Stomach smooth muscle (tissue), 2 donors: ENCODE measurements at regions not wholly inside any gene's neighbourhood (a gene's known extent, or its start where the extent isn't known, plus 50 kb on each side); places are given as distances from the start of the nearest gene placed in this dataset.

ENCODE experiments used
- H3K27ac ChIP-seq: one replicate; pipeline ENCODE4 v1.7.0; 2013; ENCODE audit warnings: mild to moderate bottlenecking, low read length, inconsistent platforms
- H3K27me3 ChIP-seq, 2 donors: one replicate each; pipeline ENCODE4 v1.7.0; 2013; ENCODE audit warnings: low read length in 2 of 2; ENCODE audit not compliant: insufficient read depth in 2 of 2, control insufficient read depth in 1 of 2
- H3K36me3 ChIP-seq, 2 donors: one replicate each; pipeline ENCODE4 v1.7.0; 2013; ENCODE audit warnings: low read length in 2 of 2; ENCODE audit not compliant: control insufficient read depth in 2 of 2, insufficient read depth in 2 of 2
- H3K4me1 ChIP-seq: one replicate; pipeline ENCODE4 v1.7.0; 2013; ENCODE audit warnings: low read length; ENCODE audit not compliant: control insufficient read depth, insufficient read depth
- H3K4me3 ChIP-seq, 2 donors: one replicate each; pipeline ENCODE4 v1.7.0; 2013; ENCODE audit warnings: low read length in 2 of 2
- H3K9ac ChIP-seq, 2 donors: one replicate each; pipeline ENCODE4 v1.7.0; 2013; ENCODE audit warnings: low read length in 2 of 2, mild to moderate bottlenecking in 1 of 2
- H3K9me3 ChIP-seq, 2 donors: one replicate each; pipeline ENCODE4 v1.7.0; 2013; ENCODE audit warnings: low read length in 2 of 2; ENCODE audit not compliant: control insufficient read depth in 2 of 2
- donor health status: healthy.
- donor health status: Pancreatic carcinoma.

DNA sequence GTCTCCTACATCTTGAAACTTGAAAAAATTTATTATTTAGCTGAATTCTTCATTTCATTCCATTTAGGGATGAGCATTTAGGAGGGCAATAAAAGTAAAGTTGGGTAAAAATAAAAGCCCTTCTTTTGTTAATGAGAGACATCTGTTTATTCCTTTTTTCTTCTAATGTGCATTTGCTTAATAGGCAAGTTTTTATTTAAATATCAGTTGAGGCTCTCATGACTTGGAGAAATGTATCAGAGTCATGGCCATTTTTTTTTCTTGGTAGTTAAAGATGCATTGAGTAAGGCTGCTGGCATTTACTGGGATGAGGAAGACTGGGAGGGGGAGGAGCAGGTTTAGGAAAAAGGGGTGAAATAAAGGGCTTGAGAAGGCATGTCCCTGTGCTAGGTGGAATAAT lies 609.9 kb upstream of the TMEM132C start:
- Histone ChIP-seq H3K4me1 (no peaks in the 10 kb centered on the region), H3K27me3 (no peaks in the 10 kb centered on the region), H3K9me3 (no peaks in the 10 kb centered on the region), H3K4me3 (no peak overlapping the region), H3K36me3 (no peaks in the 10 kb centered on the region), H3K27ac (no peak overlapping the region), H3K9ac (no peak overlapping the region)

DNA sequence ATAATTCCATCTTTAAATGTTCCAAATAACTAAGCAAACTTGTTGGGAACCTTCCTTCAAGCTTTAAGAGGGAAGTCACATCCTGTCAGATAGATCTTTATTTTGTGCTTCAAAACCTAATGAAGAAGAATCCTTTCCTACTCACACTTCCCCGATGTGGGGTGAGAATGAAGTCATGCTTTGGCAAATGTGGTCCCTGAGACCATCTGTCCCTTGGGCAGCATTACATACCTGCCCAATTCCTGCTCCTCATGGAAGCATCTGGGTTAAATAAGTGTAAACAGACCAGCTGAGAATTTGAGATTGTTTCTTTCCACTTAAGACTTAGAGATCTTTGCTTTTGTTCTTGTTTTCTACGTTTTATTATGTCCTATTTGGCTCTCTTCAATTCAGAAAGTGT lies 606.0 kb upstream of the TMEM132C start:
- Histone ChIP-seq H3K9ac (no peak overlapping the region), H3K4me1 (no peaks in the 10 kb centered on the region), H3K9me3 (no peaks in the 10 kb centered on the region), H3K27me3 (peaks cover 0 to 4% of the 10 kb centered on the region in 2 donors), H3K4me3 (no peak overlapping the region), H3K27ac (no peak overlapping the region), H3K36me3 (no peaks in the 10 kb centered on the region)

DNA sequence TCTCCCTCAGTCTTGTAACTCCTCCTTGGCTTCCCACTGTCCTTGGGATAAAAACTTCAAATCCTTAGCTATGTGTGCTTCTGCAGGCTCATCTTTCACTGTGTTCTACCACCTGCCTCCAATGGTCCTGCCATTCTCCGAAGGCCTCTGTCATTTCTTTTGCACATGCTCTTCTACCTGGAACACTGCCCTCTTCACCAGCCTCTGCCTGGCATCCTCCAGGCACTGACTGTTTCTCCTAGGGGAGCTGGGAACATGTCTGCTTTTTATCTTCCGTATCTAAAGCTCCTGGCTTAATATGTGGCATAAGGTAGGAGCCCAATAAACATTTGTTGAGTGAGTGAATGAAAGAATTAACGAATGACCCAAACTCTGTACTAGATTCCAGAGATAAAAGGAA lies 603.3 kb upstream of the TMEM132C start:
- no peaks in the 10 kb centered on the region for H3K36me3 ChIP-seq
- H3K9me3 ChIP-seq = no peaks in the 10 kb centered on the region
- no peak overlapping the region for H3K9ac ChIP-seq
- no peaks in the 10 kb centered on the region for H3K4me1 ChIP-seq
- H3K4me3 ChIP-seq = no peak overlapping the region
- peaks cover 0 to 4% of the 10 kb centered on the region in 2 donors for H3K27me3 ChIP-seq
- H3K27ac ChIP-seq = no peak overlapping the region

DNA sequence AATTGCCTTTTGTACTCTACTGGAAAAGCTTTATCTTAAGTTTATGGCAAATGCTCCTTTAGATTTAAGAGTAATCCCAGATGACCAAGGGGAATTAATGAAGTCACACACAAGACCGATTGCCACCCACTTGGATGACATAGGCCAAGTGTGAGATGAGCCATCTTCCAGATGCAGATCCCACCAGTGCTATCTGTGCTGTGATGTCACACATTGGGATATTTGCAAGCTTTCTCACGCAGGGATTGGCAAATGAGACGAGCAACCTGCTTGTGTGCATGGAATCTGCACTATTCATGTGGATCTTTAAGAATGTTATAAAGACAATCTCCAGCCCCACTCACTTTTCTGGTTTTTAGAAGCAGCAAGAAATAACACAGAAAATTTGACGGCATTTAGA lies 602.1 kb upstream of the TMEM132C start:
- no peaks in the 10 kb centered on the region for H3K4me1 ChIP-seq
- no peaks in the 10 kb centered on the region for H3K9me3 ChIP-seq
- peaks cover 0 to 4% of the 10 kb centered on the region in 2 donors for H3K27me3 ChIP-seq
- no peak overlapping the region for H3K4me3 ChIP-seq
- H3K36me3 ChIP-seq = no peaks in the 10 kb centered on the region
- no peak overlapping the region for H3K27ac ChIP-seq
- no peak overlapping the region for H3K9ac ChIP-seq

DNA sequence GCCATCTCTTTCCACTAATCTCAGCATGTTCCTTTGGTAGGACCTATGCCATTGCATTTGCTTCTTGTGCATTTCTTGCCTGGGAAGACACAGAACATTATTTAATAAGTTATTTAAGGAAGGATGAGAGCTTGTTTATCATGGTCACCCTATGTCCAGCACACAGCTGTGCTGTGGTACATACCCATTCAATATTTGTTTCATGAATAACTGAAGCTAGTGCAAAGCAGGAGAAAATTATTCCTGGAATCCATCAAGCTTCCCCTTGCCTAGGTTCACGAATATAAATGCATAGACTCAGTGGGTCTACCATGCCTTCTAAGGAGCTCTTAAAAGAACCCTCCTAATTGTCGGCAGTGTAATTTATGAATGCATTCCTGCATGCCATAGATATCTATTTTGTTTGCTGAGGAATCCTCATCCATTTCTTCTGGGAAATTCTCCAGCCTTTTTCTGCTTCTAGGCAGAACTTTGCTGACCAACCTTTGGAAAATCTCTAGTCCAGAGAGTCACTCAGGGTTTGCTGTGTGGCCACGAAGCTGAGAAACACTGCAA lies 599.8 kb upstream of the TMEM132C start:
- H3K36me3 ChIP-seq = no peaks in the 10 kb centered on the region
- no peak overlapping the region for H3K4me3 ChIP-seq
- no peaks in the 10 kb centered on the region for H3K4me1 ChIP-seq
- no peak overlapping the region for H3K27ac ChIP-seq
- no peak overlapping the region for H3K9ac ChIP-seq
- peaks cover 0 to 4% of the 10 kb centered on the region in 2 donors for H3K27me3 ChIP-seq
- no peaks in the 10 kb centered on the region for H3K9me3 ChIP-seq

DNA sequence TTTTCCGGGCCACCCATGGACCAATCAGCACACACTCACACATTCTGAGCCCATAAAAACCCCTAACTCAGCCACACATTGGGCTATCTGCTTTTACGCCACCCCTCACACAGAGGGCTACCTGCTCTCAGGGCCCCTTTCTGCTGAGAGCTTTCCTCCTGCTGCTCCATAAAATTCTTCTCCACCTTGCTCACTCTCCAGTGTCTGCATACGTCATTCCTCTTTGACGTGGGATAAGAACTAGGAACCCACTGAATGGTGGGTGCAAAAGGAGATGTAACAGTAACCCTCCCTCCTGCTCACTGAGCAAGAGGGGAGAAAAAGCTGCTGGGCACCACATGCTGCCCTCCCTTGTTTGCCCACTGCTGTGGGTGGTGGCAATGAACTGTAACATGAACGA lies 596.7 kb upstream of the TMEM132C start:
- Histone ChIP-seq H3K9ac (no peak overlapping the region), H3K4me1 (no peaks in the 10 kb centered on the region), H3K36me3 (no peaks in the 10 kb centered on the region), H3K4me3 (no peak overlapping the region), H3K27ac (no peak overlapping the region), H3K9me3 (no peaks in the 10 kb centered on the region), H3K27me3 (no peaks in the 10 kb centered on the region)

DNA sequence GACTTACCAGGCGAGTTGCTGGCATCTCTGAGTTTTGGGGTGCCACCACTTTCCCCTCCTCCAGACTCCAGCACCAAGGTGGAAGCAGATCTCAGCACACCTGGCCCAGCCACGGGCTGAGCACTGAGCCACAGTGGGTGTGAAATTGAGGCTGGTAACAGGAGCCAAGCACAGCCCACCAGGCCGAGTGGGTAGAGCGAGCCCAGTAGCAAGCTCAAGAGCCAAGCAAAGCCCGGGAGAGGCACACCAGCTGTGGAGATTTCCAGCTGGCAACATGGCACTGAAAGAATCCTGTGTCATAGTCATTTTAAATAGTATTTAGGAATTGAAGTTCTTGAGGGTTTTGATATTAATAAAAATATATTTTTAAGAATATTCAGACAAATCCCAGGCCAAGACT lies 596.2 kb upstream of the TMEM132C start:
- no peaks in the 10 kb centered on the region for H3K36me3 ChIP-seq
- H3K9ac ChIP-seq = no peak overlapping the region
- no peak overlapping the region for H3K4me3 ChIP-seq
- H3K9me3 ChIP-seq = no peaks in the 10 kb centered on the region
- no peaks in the 10 kb centered on the region for H3K4me1 ChIP-seq
- no peaks in the 10 kb centered on the region for H3K27me3 ChIP-seq
- H3K27ac ChIP-seq = no peak overlapping the region

DNA sequence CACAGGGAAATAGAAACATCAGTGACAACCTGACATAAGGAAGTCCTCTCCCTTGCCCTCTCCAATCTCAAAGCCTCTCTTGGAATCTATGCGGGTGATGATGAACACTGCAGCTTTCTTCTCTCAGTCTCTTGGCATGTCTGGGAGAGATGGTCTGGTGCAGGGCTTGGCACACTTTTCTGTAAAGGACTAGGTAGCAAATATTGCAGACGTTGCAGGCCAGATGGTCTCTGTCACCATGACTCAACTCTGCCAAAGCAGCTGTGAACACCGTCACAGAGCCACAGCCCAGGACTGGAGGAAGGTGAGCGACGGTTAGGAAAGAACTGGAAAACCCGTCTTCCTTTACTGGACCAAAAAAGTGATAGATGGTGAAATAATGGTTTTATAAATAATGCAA lies 591.0 kb upstream of the TMEM132C start:
- H3K9me3 ChIP-seq = no peaks in the 10 kb centered on the region
- no peak overlapping the region for H3K4me3 ChIP-seq

DNA sequence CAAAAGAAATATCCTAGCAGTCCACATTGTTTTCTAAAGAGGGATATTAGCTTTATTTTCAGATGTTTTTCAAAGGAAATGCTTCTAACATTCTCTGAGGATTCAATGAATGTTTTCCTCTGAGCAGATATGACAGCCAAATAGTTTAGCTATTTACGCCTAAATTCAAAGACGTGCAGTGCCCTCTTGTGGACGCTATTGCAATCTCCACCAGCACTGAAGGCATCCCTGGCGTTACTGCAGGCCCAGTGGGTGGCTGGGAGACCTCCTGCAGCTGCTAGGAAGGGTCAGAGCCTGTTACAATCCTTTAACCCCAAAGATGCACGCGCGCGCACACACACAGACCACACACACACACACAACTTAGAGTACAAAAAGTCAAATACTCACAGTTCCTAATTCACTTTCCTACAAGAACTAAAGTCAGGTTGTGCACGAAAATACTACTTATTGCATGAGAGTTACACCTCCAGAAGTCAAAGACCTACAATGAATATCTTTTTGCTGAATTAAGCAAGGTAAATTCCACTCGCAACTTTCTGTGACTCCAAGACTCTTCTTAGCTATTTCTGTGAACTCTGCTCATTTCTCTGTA lies 589.3 kb upstream of the TMEM132C start:
- no peak overlapping the region for H3K4me3 ChIP-seq
- H3K9ac ChIP-seq = no peak overlapping the region
- H3K27ac ChIP-seq = no peak overlapping the region

More for the DNA sequence above, 591.0 kb upstream of the TMEM132C start:
- no peak overlapping the region for H3K9ac ChIP-seq
- no peaks in the 10 kb centered on the region for H3K27me3 ChIP-seq
- peaks cover 5% of the 10 kb centered on the region for H3K4me1 ChIP-seq
- no peak overlapping the region for H3K27ac ChIP-seq
- no peaks in the 10 kb centered on the region for H3K36me3 ChIP-seq

DNA sequence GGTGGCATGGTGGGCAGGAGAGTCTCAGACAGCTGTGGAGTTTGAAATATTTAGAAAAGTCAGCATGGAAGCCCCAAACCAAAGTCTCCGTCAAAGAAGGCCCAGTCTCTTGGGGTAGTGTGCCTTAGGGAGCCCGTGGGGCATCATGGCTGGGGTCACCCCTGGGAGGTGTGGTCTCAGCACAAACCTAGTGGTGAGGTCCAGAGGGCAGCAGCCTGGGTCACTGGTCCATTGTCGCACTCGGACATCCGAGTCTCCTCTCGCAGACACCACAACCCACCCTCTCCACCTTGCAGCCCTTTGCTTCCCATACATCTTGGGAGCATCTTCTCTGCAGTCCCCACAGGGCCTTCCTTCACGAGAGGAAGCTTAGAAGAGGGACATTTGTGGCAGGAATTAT lies 588.0 kb upstream of the TMEM132C start:
- H3K9me3 ChIP-seq = no peaks in the 10 kb centered on the region
- no peaks in the 10 kb centered on the region for H3K27me3 ChIP-seq
- H3K9ac ChIP-seq = no peak overlapping the region
- no peaks in the 10 kb centered on the region for H3K36me3 ChIP-seq
- no peak overlapping the region for H3K27ac ChIP-seq
- H3K4me3 ChIP-seq = no peak overlapping the region
- H3K4me1 ChIP-seq = peaks cover 5% of the 10 kb centered on the region

More for the DNA sequence above, 589.3 kb upstream of the TMEM132C start:
- H3K4me1 ChIP-seq = peaks cover 5% of the 10 kb centered on the region
- H3K27me3 ChIP-seq = no peaks in the 10 kb centered on the region
- H3K36me3 ChIP-seq = no peaks in the 10 kb centered on the region
- H3K9me3 ChIP-seq = no peaks in the 10 kb centered on the region

DNA sequence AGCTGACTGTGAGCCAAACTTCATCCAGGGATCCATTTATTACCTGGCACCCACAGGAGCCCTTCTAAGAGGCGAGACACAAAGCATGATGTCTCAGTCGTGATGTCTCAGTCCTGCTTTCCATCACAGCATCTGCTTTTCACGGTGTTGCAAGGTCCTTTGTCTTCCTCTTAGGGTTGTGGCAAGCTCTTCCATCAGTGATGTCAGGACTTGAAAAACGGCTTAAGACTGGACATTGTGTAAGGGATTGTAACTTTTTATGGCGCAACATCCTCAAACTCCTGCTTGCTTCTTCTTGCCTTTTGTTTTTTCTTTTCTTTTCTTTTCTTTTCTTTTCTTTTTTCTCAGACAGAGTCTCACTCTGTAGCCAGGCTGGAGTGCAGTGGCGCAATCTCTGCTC lies 586.5 kb upstream of the TMEM132C start:
- H3K36me3 ChIP-seq = no peaks in the 10 kb centered on the region

More for the DNA sequence above, 586.5 kb upstream of the TMEM132C start:
- Histone ChIP-seq H3K4me3 (no peak overlapping the region), H3K4me1 (peaks cover 5% of the 10 kb centered on the region), H3K27ac (no peak overlapping the region), H3K9me3 (no peaks in the 10 kb centered on the region), H3K9ac (no peak overlapping the region), H3K27me3 (no peaks in the 10 kb centered on the region)
